ENCODE measurements at regions not wholly inside any gene's neighbourhood (a gene's known extent, or its start where the extent isn't known, plus 50 kb on each side); places are given as distances from the start of the nearest gene placed in this dataset.
A peak's percentile ranks its signal among the peaks of the same experiment; 100 is the strongest.
"Not testable (repeated sequence)": the region's sequence is repeated elsewhere in the genome, so short reads cannot be mapped to it uniquely, and the experiment has no call there.

DNA sequence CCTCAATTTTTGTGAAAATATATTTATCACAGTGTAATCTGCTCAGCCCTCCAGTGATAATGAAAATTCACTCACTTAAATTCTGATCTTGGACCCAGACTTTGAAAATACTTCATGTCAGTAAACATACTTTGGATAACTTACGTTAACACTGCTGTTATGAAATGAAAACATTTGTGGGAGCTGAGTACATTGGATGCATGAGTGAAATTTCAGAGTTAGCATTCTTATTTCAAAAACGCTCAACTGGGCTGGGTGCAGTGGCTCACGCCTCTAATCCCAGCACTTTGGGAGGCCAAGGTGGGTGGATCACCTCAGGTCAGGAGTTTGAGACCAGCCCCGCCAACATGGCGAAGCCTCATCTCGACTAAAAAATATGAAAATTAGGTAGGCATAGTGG, 196.4 kb downstream of the UTRN start:
- no peak for DNase-seq

DNA sequence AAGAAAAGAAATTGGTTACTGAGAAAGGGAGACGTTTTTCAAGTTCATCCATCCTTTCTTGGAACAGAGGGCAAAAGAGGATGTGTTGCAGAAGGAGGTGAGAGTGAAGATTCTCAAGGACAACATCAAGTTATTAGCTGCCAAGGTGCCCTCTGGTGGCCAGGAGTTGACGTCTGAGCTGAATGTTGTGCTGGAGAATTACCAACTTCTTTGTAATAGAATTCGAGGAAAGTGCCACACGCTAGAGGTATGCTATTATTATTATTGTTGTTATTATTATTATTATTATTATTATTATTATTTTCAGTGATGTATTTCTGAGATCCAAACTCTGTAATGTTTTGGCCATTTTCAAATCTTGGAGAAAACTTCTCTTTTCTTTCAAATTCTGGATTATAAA, 197.0 kb downstream of the UTRN start:
- peak; percentile 8 for DNase-seq

DNA sequence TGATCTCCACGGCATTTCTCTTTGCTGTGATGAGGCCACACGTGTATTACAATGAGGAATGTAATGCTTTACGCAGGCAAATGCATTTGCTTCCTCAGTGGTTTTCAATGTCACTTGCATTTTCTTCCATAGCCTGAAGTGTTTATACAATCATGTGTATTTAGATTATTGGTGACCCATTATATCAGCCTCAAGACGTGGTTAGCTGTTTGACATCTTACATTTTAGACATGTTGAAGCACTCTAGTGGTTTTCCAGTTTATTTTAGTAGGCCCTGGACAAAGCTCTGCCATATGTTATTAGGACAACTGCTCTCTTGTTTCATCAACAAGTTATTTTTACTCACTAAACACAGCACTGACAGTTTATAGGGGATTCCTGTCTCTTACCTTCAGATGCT, 200.4 kb downstream of the UTRN start:
- no peak for DNase-seq

DNA sequence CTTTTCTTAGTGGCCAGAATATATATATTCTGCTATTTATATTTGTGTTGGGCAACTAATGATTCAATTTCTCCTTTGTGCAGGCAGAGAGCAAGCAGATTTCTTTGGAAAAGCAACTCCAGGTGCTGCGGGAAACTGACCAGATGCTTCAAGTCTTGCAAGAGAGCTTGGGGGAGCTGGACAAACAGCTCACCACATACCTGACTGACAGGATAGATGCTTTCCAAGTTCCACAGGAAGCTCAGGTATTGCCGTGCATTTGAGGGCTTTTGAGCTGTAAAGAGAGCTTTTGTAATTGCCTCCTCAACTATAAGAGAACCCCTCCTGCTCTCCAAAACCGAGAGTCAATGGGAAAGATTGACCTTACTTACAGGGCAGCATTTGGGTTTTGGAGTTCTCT, 203.5 kb downstream of the UTRN start:
- no peak for DNase-seq

DNA sequence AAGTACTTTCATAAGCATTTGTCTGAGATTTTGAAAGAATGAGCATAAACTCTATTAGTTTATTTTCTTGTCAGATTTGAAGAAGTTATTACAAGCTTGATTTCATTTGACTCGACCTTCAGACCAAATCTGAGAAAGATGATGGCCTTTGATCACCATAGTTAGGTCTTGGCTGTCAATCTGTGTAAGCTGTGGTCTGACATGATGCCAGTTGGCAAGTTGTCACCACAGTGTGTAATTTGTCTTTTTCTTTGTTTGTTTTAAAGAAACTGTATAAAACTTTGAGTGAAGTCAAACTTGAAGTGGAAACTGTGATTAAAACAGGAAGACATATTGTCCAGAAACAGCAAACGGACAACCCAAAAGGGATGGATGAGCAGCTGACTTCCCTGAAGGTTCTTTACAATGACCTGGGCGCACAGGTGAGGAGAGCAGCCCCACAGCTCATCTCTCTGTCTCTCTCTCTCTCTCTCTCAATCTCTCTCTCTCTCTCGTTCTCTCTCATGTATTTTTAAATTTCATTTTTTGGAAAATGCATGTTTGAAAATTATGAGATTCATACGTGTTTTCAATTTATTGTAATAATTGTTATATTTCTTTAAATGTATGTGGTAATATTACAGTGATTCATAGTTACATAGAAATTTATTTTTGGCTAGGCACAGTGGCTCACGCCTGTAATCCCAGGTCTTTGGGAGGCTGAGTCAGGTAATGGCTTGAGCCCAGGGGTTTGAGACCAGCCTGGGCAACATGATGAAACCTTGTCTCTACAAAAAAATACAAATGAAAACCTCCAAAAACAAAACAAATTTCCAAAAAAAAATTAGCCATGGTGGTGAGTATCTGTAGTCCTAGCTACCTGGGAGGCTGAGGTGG, 208.1 kb downstream of the UTRN start:
- DNase-seq, result no peak

DNA sequence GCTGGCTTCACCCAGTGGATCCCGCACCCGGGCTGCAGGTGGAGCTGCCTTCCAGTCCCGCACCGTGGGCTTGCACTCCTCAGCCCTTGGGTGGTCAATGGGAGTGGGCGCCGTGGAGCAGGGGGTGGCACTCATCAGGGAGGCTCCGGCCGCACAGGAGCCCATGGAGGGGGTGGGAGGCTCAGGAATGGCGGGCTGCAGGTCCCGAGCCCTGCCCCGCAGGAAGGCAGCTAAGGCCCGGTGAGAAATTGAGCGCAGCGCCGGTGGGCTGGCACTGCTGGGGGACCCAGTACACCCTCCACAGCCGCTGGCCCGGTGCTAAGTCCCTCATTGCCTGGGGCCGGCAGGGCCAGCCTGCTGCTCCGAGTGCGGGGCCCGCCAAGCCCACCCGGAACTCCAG, 209.9 kb downstream of the UTRN start:
- DNase-seq, result not testable (repeated sequence)

DNA sequence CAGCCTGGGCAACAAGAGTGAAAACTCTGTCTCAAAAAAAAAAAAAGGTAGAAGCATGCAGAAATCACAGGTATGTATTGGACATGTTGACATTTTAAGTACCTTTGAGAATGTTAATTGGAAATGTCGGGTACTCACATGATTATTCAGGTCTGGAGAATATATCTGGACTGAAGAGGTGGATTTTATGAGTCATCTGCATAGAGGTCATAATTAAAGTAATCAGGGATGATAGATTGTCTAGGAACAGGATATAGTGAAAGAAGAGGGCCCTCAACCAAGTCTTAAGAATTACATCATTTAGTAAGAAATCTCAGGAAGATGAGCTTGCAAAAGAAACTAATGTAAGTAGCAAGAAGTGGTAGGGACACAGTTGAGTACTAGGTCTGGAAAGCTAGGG, 212.5 kb downstream of the UTRN start:
- DNase-seq, result no peak

DNA sequence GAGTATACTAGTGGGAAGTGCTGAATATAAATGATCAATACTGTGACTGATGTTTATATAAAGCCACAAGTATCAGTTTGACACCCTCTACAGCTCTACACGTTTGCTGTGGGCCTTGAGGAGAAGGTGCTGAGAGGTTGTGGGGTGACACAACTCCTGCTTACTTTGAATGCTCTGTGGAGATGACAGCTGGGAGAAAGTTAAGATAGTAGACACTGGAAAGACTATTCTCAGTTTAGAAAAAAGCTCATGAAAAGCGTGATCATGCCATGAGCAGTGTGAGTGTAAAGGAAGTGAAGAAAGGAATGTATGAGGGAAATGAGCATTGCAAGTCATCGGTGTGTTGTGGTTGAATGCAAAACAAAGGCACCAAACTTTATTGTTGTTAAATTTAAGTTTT, 215.8 kb downstream of the UTRN start:
- no peak for DNase-seq

DNA sequence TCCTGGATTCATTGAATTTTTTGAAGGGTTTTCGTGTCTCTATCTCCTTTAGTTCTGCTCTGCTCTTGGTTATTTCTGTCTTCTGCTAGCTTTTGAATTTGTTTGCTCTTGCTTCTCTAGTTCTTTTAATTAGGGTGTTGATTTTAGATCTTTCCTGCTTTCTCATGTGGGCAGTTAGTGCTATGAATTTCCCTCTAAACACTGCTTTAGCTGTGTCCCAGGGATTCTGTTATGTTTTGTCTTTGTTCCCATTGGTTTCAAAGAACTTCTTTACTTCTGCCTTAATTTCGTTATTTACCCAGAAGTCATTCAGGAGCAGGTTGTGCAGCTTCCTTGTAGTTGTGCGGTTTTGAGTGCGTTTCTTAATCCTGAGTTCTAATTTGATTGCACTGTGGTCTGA, 220.1 kb downstream of the UTRN start:
- not testable (repeated sequence) for DNase-seq

DNA sequence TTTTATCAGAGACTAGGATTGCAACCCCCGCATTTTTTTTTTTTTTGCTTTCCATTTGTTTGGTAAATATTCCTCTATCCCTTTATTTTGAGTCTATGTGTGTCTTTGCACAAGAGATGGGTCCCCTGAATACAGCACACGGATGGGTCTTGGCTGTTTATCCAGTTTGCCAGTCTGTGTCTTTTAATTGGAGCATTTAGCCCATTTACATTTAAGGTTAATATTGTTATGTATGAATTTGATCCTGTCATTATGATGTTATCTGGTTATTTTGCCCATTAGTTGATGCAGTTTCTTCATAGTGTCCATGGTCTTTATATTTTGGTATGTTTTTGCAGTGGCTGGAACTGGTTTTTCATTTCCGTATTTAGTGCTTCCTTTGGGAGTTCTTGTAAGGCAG, 220.9 kb downstream of the UTRN start:
- not testable (repeated sequence) for DNase-seq

DNA sequence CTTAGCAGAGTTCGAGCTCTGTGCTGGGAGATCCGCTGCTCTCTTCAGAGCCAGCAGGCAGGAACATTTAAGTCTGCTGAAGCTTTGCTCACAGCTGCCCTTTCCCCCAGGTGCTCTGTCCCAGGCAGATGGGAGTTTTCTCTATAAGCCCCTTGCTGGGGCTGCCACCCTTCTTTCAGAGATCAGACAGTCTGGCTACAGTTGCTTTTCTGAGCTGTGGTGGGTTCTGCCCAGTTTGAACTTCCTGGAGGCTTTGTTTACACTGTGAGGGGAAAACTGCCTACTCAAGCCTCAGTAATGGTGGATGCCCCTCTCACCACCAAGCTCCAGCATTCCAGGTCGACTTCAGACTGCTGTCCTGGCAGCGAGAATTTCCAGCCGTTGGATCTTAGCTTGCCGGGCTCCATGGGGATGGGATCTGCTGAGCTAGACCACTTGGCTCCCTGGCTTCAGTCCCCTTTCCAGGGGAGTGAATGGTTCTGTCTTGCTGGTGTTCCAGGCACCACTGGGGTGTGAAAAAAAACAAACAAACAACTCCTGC, 222.7 kb downstream of the UTRN start:
- DNase-seq, result not testable (repeated sequence)

DNA sequence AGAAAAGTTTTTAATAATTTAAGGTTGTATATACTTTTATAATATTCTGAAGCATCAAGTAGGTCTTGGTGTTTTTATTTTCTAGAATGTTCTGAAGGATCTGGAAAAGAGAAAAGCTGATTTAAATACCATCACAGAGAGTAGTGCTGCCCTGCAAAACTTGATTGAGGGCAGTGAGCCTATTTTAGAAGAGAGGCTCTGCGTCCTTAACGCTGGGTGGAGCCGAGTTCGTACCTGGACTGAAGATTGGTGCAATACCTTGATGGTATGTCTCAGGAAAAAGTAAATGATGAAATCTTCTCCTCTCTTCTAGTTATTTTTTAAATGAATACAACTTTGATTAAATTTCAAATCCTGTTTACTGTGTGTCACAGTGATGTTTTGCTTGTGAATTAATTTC, 225.7 kb downstream of the UTRN start:
- DNase-seq, result no peak

DNA sequence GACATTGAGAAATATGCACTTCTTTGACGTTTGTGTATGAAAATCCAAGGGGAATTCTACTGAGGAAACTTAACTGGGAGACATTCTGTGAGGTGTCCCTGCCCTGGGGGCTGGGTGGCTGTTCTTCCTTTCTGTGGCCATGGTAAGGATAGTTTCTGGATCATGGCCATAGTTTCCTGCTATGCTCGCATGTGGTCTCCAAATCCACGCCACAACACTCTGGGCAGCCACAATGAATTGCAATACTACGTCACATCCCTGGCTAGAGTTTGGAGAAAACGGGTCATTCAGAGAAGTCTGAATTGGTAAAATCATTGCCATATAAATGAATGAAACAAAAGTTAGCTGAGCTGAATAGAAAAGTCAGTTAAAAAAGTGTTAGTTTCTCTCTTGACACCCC, 230.6 kb downstream of the UTRN start:
- DNase-seq, result no peak

DNA sequence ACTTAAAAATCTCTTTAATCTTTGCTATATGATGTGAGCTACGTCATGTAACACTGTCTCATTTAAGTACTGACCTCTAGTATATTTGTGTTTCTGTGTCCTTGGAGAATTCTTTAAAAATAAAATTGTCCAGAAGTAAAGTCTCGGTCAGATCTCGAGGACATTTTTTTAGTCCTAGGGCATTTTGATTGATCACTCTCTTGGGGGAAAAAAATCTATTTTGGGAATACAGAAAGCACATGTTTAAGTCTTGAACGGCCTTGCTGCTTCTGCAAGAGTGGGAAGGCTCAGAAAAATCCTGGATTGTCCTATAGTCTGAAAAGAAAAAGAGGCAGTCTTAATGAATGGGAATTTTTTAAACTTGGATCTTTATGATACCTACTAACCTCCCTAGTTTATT, 234.3 kb downstream of the UTRN start:
- DNase-seq, result no peak

DNA sequence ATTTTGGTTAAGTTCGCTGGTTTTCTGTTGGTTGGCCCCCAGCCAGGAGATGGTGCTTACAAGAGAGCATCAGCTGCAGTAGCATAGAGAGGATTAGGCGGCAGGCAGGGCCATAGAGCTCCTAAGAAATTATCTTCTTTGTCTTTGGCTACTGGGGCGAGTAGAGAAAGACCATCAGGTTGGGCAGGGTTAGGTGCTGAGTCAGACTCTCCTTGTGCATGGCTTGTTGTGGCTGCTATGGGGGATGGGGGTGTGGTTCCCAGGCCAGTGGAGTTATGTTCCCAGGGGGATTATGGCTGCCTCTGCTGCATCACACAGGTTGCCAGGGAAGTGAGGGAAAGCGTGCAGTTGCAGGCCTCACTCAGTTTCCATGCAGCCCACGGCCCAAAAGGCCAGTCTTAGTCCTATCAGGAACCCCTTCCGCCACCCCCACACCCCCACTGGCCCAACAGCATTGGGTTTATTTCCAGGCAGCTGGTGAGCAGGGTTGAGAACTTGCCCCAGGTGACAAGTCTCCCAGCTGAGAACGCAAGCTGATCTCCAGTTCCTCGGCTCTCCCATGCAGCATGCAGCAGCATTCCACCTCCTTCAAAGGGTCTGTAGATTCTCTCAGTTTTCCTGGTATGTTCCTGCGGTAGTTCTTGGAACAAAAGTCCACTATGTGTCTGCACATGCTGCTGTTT, 243.7 kb downstream of the UTRN start:
- no peak for DNase-seq

DNA sequence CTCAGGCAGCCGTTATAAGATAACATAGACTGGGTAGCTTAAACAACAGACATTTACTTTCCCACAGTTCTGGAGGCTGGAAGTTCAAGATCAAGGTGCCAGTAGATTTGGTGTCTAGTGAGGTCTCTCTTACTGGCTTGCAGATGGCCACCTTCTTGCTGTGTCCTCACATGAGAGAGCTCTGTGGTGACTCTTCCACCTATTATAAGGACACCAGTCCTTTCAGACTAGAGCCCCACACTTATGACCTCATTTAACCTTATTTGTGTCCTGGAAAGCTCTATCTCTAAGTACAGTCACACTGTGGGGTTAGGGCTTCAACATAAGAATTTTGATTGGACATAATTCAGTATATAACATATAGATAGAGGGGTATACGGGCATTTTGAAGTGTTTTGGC, 245.0 kb downstream of the UTRN start:
- DNase-seq, result no peak

DNA sequence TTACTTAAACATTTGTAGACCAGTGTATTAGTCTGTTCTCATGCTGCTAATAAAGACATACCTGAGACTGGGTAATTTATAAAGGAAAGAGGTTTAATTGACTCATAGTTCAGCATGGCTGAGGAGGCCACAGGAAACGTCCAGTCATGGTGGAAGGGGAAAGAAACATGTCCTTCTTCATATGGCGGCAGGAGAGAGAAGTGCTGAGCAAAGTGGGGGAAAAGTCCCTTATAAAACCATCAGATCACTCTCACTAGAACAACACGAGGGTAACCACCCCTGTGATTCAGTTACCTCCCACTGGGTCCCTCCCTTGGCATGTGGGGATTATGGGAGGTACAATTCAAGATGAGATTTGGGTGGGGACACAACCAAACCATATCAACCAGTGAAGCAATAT, 247.1 kb downstream of the UTRN start:
- not testable (repeated sequence) for DNase-seq

DNA sequence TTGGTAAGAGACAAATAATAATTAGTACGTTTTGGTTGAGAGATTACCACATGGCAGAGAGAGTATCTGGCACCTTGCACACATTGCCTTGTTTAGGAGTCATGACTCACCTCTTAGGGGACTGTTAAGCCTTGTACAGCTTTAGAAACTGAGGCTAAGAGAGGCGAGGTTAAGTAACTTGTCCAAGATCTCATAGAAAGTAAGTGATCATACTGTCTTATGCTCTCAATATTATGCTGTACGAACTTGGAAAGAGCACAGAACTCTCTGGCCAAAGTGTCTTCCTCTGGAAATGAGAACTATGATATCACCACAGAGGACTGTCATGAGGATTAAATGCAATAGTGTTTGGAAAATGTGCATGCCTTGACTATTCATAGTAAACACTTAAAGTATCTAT, 249.0 kb downstream of the UTRN start:
- DNase-seq, result no peak

DNA sequence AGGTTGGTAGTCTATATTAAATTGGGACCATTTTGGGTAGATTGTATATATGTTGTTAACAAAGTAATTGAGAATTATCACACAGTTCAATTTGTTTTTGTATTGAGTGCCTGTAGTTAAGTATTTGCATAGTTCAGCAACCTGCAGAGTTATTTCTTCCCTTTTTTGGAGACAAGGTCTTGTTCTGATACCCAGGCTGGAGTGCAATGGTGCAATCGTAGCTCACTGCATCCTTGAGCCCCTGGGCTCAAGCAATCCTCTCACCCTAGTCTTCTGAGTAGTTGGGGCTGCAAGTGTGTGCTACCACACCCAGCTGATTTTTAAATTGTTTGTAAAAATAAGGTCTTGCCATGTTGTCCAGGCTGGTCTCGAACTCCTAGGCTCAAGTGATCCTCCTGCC, 250.5 kb downstream of the UTRN start:
- DNase-seq, result no peak

DNA sequence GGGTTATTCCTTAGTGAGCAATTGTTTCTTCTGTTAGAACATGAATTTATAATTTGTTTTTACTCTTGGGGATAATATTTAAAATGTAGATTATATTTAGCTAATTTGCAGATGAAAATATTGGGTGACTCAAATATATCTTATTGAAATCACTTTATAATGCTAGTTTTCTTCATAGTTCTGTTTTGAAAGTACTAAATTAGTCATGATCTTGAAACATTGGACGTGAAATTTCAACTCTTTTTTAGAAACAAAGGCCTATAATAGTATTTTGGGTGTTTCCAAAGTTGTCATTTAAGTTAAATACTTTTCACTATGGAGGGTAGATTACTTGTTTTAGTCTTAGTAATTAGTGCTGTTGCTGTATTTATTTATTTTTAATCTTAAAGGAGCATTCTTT, 250.9 kb downstream of the UTRN start:
- no peak for DNase-seq

DNA sequence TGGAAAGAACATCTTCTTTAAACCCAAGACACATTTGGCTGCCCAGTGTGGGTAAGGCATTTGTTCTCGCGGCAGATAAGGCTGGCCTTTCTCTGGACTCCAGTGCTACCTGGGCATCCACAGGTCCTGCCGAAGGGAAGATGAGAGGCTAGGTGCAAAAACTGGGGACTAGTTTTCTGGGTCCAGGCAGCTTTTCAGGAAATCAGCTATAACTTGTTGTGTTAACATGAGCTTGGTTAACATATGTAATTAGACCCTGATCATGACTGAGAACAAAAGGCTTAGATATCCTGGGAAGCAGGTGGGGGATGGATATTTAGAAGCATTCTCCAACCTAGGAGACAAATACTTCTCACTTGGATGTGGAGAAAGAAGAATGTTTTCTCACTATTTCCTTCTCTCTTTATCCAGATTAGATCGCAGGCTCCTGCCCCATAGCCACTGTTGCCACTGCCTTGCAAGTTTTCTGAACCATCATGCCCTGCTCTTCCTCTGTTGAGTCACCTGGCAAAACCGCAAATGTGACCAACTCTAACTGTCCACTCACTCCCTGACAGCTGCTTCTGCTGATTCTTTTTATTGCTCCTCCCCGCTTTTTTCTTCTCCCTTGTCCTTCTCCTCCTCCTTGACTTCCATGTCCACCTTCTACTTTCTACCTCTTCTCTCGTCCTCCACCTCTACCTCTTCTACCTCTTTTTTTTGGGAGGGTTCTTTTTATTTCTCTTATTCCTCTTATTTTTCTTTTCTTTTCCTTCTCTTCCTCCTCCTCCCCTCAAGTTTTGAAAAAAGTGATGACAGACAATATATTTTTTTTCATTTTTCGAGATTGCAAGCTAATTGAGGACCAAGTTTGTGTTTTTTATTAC, 258.1 kb downstream of the UTRN start:
- no peak for DNase-seq

DNA sequence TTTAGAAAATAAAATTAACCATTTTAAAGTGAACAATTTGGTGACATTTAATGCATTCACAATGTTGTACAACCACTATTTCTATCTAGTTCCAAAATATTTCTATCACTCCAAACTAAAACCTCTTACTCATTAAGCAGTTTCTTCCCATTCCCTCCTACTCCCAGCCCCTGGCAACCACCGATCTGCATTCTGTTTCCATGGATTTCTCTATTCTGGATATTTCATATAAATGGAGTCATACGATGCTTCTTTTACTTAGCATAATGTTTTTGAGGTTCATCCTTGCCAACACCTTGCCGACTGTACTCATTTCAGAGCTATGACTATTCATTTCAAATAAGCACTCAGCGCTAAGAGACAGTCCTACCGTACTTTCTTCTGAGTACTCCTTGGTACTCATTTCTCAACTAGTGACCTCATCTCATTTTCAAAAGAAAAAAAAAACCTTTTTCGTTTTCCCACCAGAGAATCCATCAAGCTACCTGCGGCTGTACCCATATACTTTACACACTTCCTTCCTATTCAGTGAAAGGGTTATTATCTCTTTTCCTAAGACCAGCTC, 259.2 kb downstream of the UTRN start:
- DNase-seq, result no peak

DNA sequence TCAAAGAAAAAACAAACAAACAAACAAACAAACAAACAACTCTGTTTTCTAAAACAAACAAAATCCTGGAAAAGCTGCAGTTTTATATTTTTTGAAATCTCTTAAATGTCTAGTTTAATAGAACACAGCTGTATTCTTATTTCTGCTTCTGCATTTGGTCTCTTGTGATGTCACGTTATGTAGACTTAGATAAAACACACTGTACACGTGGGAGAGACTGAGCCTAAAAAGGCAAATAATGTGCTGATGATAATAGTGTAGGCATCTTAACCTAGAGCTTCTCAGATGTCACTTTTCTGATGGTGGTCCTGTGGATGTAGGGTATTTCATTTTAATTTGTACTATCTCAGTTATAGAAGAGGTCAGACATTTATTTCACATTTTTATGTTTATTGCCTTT, 261.7 kb downstream of the UTRN start:
- no peak for DNase-seq
